NB4 (cell line): ENCODE measurements at regions not wholly inside any gene's neighbourhood (a gene's known extent, or its start where the extent isn't known, plus 50 kb on each side); places are given as distances from the start of the nearest gene placed in this dataset.

Source experiments
- DNase-seq: peaks from one replicate; pipeline ENCODE4 v3.0.0; 2010; ENCODE audit warnings: low read depth
- H3K4me3 ChIP-seq: one replicate; pipeline ENCODE4 v1.5.1; 2011; ENCODE audit warnings: mild to moderate bottlenecking, low read depth, low read length, moderate library complexity
- CTCF ChIP-seq: IDR thresholded peaks from one replicate; pipeline ENCODE4 v1.5.1; 2012; ENCODE audit warnings: low read depth, low read length
- MAX ChIP-seq: IDR thresholded peaks from 2 replicates; pipeline ENCODE4 v1.6.1; 2011; ENCODE audit warnings: low read depth, low read length
- MYC ChIP-seq: IDR thresholded peaks from 2 replicates; pipeline ENCODE4 v1.6.1; 2011; ENCODE audit warnings: low read depth, low read length
- POLR2A ChIP-seq: IDR thresholded peaks from 2 replicates; pipeline ENCODE4 v1.6.1; 2011; ENCODE audit warnings: mild to moderate bottlenecking; ENCODE audit not compliant: insufficient read length; ENCODE audit errors: extremely low read depth

GRCh38 chr20:6976106-6976900, 208.8 kb downstream of the BMP2 start:
- no peak overlapping the region for H3K4me3 ChIP-seq

GRCh38 chr20:6979621-6980020, 212.1 kb downstream of the BMP2 start:
- TF ChIP-seq POLR2A (no peak), CTCF (no peak), MAX (no peak), MYC (no peak)
- no peak for DNase-seq
- no peak overlapping the region for H3K4me3 ChIP-seq

More at GRCh38 chr20:6976106-6976900, 208.8 kb downstream of the BMP2 start:
- no peak for TF ChIP-seq POLR2A
- DNase-seq: peak; percentile 47

- DNase-seq: no peak
These were observed 225.5 kb downstream of the BMP2 start for GRCh38 chr20:6993011-6993410.

GRCh38 chr20:6993511-6993910, 226.0 kb downstream of the BMP2 start:
- TF ChIP-seq POLR2A (no peak), CTCF (no peak), MYC (no peak), MAX (no peak)
- no peak overlapping the region for H3K4me3 ChIP-seq
- no peak for DNase-seq

More at GRCh38 chr20:6993011-6993410, 225.5 kb downstream of the BMP2 start:
- no peak overlapping the region for H3K4me3 ChIP-seq
- TF ChIP-seq MYC (no peak), MAX (no peak)

- DNase-seq: no peak
- TF ChIP-seq CTCF: no peak
- H3K4me3 ChIP-seq: no peak overlapping the region
These were observed 227.0 kb downstream of the BMP2 start for GRCh38 chr20:6994452-6994851.

GRCh38 chr20:6998909-6999308, 231.4 kb downstream of the BMP2 start:
- TF ChIP-seq CTCF (no peak), MAX (no peak), POLR2A (no peak), MYC (no peak)
- H3K4me3 ChIP-seq: no peak overlapping the region
- no peak for DNase-seq

- TF ChIP-seq MAX (no peak), MYC (no peak), CTCF (no peak), POLR2A (no peak)
- DNase-seq: no peak
- H3K4me3 ChIP-seq: no peak overlapping the region
These were observed 231.9 kb downstream of the BMP2 start for GRCh38 chr20:6999381-6999780.
